Chondrocyte (in vitro differentiated cells): ENCODE measurements at regions not wholly inside any gene's neighbourhood (a gene's known extent, or its start where the extent isn't known, plus 50 kb on each side); places are given as distances from the start of the nearest gene placed in this dataset.

ENCODE experiments used
- DNase-seq: peaks from one replicate; pipeline ENCODE4 v3.0.0; 2021; ENCODE audit warnings: mixed read lengths, low spot score
- H3K27ac Mint-ChIP-seq: one replicate; pipeline ENCODE4 v1.8.0; 2021; ENCODE audit warnings: mild to moderate bottlenecking, moderate library complexity, mixed read lengths; ENCODE audit not compliant: unreplicated experiment
- H3K27me3 Mint-ChIP-seq: 2 replicates; pipeline ENCODE4 v1.8.0; 2021; ENCODE audit warnings: low read depth, mixed read lengths
- H3K36me3 Mint-ChIP-seq: 2 replicates; pipeline ENCODE4 v1.8.0; 2021; ENCODE audit warnings: low read depth, mixed read lengths
- H3K4me1 Mint-ChIP-seq: 2 replicates; pipeline ENCODE4 v1.8.0; 2021; ENCODE audit warnings: low read depth, mild to moderate bottlenecking, mixed read lengths
- H3K4me3 Mint-ChIP-seq: one replicate; pipeline ENCODE4 v1.8.0; 2021; ENCODE audit warnings: mild to moderate bottlenecking, moderate library complexity, mixed read lengths; ENCODE audit not compliant: unreplicated experiment
- H3K9me3 Mint-ChIP-seq: 2 replicates; pipeline ENCODE4 v1.8.0; 2021; ENCODE audit warnings: low read depth, mixed read lengths
- CTCF ChIP-seq: fragments of 200-600 bp; sonication (generic); IDR thresholded peaks from 2 replicates; pipeline ENCODE4 v1.5.0; 2021; ENCODE audit warnings: antibody characterized with exemption, mild to moderate bottlenecking, moderate library complexity

- H3K4me1 Mint-ChIP-seq: no peaks in the 10 kb centered on the region
- no peak overlapping the region for H3K27ac Mint-ChIP-seq
- peaks cover 3% of the 10 kb centered on the region for H3K9me3 Mint-ChIP-seq
- H3K36me3 Mint-ChIP-seq: no peaks in the 10 kb centered on the region
- no peak for TF ChIP-seq CTCF
- DNase-seq: no peak
- no peaks in the 10 kb centered on the region for H3K27me3 Mint-ChIP-seq
- no peak overlapping the region for H3K4me3 Mint-ChIP-seq
These were observed 270.3 kb upstream of the SORCS1 start for GRCh38 chr10:107434854-107435253.

- no peak for TF ChIP-seq CTCF
- Mint-ChIP-seq H3K4me3 (no peak overlapping the region), H3K27me3 (no peaks in the 10 kb centered on the region), H3K27ac (no peak overlapping the region), H3K9me3 (peaks cover 3% of the 10 kb centered on the region), H3K36me3 (no peaks in the 10 kb centered on the region), H3K4me1 (no peaks in the 10 kb centered on the region)
- no peak for DNase-seq
These were observed 269.7 kb upstream of the SORCS1 start for GRCh38 chr10:107434201-107434600.

GRCh38 chr10:107433605-107434004 is 269.1 kb upstream of the SORCS1 start:
- DNase-seq: no peak
- TF ChIP-seq CTCF: no peak
- H3K27ac Mint-ChIP-seq: no peak overlapping the region
- no peak overlapping the region for H3K4me3 Mint-ChIP-seq
- H3K9me3 Mint-ChIP-seq: peaks cover 3% of the 10 kb centered on the region
- H3K4me1 Mint-ChIP-seq: no peaks in the 10 kb centered on the region
- H3K27me3 Mint-ChIP-seq: no peaks in the 10 kb centered on the region
- no peaks in the 10 kb centered on the region for H3K36me3 Mint-ChIP-seq

- no peak for DNase-seq
- Mint-ChIP-seq H3K4me3 (no peak overlapping the region), H3K27ac (no peak overlapping the region), H3K9me3 (peaks cover 5% of the 10 kb centered on the region), H3K27me3 (peaks cover 2% of the 10 kb centered on the region), H3K4me1 (no peaks in the 10 kb centered on the region), H3K36me3 (no peaks in the 10 kb centered on the region)
- no peak for TF ChIP-seq CTCF
These were observed 265.9 kb upstream of the SORCS1 start for GRCh38 chr10:107430446-107430845.

GRCh38 chr10:107427016-107427415 is 262.5 kb upstream of the SORCS1 start:
- Mint-ChIP-seq H3K4me3 (no peak overlapping the region), H3K27me3 (peaks cover 2% of the 10 kb centered on the region), H3K9me3 (peaks cover 2% of the 10 kb centered on the region), H3K27ac (no peak overlapping the region), H3K4me1 (no peaks in the 10 kb centered on the region), H3K36me3 (no peaks in the 10 kb centered on the region)
- DNase-seq: no peak
- no peak for TF ChIP-seq CTCF
